Germinal center (tissue), 1 donor: ENCODE measurements at regions not wholly inside any gene's neighbourhood (a gene's known extent, or its start where the extent isn't known, plus 50 kb on each side); places are given as distances from the start of the nearest gene placed in this dataset.

Source experiments
- DNase-seq: peaks from one replicate; pipeline ENCODE4 v3.0.0; 2012; ENCODE audit warnings: mixed read lengths, low spot score

DNA sequence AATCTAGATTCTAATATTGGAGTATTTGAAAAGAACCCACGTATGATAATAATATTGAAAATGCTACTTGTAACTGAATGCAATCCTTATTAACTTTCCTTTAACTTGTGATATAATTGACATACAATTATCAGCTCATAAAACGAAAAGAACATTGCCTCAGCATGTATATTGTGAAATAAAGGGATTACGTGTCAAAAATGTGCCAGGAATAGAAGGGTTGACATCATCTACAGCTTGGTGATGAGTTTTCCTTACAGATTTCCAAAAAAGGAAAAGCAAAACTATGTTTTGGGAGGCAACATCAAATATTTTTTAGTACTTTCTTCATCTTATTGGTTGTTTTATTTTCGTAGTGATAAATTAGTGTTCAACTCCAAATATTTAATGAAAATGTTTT, 266.0 kb upstream of the PTGER4 start:
- no peak for DNase-seq

DNA sequence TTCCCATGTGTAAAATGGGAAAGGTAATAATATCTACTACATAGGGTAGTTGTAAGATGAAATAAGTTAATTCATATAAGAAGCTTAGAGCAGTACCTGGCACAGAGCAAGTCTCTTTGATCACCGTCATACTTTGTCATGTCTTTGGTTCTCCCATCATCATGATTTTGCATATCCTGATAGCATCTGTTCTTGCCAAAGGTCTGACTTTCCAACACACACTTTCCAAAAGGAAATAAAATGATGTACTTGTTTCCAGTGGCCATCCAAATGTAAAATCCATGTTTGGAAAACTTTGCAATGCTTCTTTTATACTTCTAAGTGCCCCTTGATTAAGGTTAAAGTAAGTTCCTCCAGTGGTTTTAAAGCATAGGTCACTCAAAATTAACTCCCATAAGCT, 266.9 kb upstream of the PTGER4 start:
- DNase-seq = no peak

DNA sequence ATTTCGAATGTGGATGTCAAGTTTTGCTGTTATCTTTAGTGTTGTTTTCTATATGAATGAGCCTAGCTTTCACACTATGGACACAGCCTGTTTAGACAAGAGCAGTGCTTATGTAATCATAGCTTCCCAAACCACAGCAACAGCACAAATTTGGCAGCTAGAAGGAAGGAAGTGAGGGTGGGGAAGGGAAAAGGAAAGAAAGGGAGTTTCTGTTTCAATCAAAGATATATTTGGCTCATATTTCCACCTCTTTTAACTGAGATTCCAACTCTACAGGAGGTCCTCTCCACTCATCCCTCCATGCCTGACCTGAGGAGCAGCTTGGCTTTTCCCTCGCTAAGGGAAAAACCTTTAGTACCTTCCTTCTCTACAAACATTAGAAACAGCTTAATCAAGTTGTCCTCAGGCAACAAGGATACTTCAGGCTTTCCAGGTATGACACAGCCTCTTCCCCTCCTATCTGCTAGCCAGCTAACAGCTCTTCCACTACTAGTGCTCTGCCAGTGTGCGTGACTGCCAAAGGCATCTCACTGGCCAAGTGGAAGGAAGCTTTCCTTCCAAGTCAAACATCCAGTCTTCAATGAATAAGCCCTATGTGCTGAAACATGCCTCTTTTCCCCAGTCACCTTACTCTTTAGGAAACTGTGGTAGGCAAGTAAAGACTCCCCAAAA, 268.6 kb upstream of the PTGER4 start:
- DNase-seq = no peak

DNA sequence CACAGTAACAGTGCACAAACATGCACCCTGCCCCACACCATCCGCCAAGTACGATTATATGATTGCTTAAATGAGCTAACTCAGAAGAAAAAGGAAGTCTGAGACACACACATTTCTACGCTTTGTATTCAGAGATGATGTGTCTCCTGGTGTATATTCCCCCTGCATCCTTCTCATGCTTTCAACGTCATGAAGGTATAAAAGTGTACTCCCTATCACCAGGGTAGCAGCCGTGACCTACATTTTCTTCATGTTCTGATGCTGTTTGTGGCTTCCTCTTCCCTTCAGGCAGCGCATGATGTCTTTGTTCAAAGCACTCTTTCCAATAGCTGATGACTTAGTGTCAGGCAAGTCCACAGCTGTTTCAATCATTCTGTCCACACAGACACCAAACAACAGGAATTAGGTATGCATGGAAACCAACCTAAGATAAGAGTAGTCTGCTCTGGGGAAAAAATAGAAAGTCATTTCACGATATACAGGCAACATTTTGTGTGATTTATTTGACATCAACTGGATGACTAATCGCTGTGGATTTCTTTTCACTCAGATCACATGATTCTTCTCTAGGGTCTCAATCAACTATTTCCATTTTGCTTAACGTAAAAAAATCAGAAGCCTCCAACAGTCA, 269.4 kb upstream of the PTGER4 start:
- peak; percentile 19 for DNase-seq

DNA sequence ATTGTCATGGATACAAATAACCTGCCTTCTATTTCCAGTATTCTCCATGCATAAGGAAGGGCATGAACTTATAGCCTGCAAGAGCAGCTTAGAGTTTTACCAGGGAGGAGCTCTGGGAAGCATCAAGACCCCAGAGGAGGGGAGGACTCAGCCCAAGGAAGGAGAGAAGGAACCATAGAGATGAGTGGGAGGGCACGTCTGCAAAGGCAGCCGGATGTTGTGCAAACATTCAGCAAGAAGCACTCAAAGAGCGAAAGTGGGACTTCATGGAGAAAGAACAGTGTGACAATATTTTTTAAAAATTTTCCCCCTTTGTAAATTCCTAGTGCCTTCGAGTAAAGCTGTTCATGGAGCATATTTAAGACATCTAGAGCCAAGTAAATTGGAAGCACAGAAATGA, 270.1 kb upstream of the PTGER4 start:
- DNase-seq = no peak

DNA sequence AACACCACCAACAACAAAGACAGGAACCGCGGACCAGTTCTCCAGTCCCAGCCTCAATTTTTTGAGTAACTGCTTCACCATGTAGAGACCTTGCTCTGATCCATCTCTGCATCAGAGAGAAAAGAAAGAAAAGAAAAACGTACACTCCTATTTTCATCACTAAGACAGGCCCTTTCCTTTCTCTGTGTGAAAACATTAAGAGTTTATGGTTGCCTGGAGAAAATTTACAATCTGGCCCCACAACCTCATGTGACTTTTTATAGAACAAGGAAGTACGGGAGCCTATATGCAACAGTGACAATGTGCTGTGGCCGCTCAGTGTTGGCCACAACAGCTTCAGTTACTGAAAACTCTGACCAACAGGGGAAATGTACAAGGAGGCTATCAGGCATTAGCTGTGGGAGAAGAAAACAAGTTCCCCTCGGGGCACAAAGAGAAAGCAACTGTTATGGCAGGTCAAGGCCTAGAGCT, 272.9 kb upstream of the PTGER4 start:
- no peak for DNase-seq

DNA sequence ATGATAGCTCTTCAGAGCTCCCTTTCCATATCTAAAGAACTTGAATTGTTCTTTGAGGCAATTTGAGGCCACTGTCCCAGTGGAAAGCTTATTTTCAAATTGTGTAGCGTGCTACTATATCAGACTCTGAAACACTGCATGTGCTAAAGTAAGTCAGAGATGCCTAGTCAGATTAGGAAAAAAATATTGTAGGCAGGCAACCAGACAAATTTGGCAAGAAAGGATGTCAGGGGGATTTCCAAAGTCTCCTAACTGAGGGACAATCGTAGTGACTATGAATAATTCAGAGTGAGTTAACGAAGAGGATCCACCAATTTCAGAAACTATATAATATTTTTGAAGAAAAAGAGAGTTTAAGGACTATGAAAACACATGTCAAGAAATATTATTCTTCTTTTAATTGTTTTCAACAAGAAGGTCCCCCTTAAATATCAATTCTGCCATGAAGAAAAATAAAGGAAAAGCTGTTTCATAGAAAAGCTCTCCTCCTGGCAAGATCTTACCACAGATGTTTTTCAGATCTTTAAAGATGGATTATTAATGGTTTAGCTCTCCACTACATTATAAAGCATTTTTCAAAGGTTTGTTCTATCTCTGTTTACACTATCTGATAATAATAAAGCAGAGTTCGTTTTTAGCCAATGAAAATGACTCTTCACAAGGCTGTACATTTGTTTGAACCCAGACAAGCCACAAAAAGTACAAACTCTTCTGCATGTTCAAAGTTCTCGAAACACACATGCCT, 273.5 kb upstream of the PTGER4 start:
- DNase-seq = no peak

DNA sequence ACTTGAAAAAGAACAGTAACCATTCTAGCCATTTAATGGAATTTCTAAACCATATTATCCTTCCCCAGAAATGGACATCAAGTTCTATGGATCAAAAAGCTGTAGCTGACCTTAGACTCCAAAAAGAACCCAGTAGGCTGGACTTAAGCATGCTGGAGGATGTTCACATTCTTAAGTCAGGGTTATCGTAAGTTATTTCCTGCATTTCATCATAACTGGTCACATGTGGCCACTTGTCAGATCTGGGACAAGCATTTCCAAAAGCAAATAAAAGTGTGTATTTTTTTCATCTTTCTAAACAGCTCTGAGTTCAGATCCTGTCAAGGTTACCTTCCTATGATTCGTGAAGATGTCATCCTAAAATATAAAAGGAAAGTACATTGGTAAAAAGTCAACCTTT, 274.5 kb upstream of the PTGER4 start:
- DNase-seq = no peak

DNA sequence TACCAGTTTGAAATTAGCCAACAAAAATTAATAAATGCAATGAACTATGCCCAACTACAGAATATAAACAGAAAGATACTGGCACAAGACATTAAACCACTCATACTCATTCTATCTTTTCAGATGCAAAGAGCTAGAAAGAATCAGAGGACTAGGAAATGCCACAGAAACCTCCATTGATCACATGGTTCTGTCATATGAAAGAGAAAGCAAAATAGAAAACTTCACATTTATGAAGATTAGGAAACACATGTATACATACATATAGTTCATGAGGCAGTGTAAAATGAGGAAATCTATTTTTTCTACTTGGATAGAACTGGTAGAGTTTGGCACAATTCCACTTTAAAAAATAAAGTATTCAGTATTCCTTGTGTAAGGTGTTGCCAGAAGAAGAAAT, 275.1 kb upstream of the PTGER4 start:
- no peak for DNase-seq

DNA sequence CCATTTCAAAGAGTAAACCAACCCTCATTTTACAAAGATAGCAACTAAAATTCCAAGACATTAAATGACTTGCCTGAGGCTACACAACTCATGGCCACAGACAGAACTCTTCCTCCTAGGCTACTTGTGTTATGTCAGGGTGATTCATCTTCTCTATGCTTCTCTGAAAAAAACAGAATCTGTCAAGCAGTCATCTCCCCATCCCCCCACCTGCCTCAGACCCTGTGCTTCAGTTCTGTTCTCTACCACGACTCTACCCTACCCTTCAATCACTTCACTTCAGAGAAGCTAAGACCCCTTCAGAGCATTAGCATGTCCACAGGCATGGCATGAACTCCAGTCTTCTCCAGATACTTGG, 277.7 kb upstream of the PTGER4 start:
- no peak for DNase-seq

DNA sequence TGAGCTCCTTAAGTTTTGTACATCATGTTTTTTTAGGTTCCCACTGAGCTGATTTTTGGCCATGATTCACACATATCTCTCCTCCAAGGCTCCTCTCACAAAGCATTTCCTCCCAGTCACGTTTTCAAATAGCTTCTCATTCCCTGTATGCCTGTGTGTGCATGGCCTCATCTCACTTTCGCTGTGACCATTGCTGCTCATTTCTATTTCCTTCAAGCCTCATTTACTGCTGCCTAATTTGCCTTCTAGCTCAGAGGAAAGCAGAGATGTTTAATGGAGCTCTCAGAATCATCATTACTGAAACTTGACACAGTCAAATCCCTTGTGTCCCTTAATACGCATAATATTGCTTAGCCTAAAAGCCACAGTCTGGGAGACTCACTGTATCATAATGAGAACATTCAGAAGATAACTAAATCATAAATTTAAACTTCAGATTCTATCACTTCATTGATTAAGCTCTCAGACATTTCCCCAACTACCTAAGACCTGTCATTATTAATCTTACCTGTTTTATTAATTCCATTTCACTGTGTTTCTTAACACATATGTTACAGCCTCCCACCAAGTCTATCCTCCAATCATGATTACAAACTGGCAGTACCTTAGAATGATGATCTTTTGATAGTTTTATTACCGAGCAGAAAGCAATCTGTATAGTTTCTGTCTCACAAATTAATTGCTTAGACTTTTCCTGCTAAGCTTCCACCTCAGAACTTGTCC, 278.3 kb upstream of the PTGER4 start:
- no peak for DNase-seq

DNA sequence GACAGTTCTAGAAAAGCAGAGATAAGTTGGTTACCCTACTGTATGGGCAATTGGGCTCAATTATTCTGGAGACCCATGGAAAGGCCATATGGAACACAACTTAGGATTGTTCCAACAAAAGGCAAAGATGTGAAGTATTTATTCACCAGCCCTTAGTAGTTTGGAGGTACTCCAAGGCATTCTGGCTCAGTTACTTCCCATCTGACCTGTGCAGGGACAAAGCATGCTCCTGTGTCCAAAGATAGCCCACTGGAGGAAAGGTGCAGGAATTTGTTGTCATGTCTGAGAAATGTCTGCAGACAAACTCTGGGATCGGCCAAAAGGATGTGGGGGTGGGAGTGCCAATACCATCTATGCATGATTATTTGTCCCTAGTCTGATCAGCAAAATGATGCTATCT, 279.5 kb upstream of the PTGER4 start:
- DNase-seq = no peak

DNA sequence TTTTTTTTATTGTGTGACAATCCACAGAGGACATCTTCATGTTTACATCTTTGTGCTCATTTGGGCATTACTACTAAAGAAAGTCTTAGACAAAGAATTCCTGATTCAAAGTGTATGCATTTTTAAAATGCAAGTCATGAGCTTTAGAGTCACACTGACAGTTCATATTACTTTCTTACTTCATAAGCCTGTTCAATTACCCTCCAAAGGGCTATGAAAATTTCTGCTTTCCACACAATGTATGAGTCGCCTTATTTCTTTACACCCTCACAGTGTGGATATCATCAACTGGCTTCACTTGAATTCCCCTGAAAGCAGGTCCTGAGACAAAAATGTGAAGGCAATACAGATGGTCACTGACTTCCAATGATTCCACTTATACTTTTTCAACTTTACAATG, 280.4 kb upstream of the PTGER4 start:
- DNase-seq = no peak

DNA sequence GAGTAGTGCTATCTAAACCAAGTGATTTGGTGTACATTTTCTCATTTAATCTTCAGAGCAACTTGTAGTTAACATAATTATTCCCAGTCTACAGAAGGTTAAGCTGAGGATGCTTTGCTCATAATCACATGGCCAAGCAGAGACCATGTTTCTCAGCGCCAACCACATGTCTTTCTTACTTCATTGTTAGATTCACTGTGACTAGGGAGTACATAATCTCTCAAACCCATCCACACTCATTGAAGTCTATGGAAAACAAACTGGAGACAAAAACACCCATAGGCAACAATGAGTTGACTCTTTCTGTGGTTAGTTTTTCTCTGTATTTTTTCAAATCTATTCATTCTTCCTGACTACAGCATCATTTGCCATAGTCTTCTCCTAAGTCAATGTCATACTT, 281.7 kb upstream of the PTGER4 start:
- no peak for DNase-seq

DNA sequence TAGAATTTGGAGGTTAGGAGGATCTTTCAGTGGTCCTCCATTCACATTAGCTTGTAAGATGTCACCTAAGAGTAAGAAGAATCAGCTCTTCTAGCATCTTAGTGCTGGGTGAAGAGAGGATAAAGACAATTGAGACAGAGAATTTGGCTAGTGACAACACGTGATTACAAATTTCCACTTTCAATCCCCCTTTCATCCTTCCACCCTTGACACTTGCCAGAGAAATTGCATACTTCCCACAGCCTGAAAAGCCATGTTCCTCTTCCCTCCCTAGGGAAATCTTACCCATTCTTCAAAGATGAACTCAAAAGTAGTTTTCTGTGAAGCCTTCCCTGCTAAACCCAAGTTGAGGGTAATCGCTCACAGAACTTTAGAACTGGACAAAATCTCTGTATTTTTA, 282.6 kb upstream of the PTGER4 start:
- DNase-seq = no peak

DNA sequence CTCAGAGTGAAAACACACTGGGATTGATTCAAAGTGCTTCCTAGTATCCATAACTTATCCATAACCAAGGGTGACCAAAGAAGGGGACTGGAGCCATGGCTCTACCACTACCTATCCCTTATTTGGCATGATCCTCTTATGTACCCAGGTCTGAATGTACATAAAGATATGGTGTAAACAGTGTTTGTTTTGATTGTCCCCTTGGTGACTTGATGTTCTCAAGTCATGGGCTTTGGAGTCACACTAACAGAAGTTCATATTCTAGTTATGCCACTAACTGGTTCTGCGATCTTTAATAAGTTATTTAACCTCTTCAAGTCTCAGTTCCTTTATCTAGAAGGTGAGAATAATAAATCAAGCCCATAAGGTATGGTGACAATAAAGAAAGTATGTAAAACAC, 283.4 kb upstream of the PTGER4 start:
- no peak for DNase-seq

DNA sequence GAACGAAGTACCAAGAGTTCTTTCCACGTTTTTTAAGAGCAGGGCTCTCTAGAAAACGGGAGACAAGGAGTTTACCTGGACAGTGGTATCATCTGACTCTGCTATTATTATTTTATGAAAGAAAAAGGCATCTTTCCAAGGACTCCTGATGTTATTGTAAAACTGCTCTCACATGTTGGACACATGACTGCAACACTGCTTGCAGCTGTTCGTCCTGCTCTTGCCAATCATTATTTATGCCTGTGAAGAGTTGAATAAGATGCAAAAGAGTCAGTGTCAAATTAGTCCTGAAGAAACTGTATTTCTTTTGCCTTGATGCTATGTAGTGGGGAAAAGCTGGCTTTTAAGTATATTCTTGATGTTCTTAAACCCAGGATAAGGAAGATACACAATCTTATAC, 284.5 kb upstream of the PTGER4 start:
- DNase-seq = no peak

DNA sequence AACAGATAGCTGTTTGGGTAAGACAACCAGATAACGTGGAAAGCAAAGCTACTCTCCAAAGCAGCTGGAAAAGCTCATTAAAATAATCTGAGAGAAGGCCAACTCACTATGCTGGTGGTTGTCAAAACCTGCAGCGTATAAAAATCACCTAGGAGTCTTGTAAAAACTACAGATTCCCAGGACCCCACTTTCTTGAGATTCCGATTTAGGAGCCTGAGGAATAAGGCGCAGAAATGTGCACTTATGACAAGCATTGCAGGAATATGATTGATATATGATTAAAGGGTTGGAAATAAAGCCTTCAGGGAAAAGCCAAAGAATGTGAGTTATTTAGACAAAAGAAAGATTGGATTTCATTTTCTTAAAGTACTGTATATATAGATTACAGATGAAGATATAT, 285.0 kb upstream of the PTGER4 start:
- no peak for DNase-seq

DNA sequence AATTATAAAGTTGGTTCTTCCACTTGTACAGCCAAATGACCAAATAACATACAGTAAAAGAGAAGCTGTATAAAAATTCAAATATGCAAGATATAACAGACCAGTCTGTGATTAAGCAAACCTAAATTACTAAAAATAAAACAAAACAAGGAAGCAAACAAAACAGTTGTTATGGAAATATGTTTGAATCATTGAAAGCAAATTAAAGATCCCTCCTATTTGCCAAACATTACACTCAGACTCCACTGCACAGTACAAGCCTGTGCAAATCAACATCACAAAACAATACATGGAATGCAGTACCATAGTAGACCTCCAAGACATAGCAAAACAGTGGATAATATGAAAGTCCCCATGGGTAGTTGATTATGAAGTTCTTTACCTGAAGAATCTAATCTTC, 288.1 kb upstream of the PTGER4 start:
- no peak for DNase-seq

DNA sequence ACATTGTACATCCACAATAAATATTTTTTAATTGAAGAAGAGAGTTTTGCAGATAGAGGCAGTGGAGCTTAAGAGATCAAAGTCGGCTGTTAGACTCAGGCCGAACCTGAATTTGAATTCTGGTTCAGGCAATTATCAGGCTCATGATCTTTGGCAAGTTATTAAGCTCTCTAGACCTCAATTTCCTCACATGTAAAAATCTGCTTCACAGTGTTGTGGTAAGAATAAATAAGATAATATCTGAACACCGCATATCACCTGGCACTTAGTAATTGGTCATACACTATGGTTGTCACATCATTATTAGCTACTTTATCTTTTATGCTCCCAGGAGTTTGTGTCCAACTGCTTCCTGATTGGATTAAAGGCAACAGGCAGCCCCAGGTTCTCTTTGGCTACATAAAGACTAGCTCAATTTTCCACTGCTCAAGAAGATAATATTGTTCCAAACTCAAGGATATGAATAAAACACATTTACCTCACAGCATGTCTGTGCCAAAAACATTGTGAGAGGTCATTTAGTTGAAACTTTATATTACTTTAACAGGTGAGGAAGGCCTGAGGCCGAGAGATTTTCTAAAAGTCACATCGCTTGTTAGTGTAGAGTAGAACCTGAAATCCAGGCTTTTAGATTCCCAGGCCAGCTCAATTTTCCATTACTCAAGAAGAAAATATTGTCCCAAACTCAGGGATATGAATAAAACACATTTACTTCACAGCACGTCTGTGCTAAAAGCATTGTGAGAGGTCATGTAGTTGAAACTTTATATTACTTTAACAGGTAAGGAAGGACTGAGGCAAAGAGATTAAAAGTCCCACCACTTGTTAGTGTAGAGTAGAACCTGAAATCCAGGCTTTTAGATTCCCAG, 289.2 kb upstream of the PTGER4 start:
- no peak for DNase-seq

DNA sequence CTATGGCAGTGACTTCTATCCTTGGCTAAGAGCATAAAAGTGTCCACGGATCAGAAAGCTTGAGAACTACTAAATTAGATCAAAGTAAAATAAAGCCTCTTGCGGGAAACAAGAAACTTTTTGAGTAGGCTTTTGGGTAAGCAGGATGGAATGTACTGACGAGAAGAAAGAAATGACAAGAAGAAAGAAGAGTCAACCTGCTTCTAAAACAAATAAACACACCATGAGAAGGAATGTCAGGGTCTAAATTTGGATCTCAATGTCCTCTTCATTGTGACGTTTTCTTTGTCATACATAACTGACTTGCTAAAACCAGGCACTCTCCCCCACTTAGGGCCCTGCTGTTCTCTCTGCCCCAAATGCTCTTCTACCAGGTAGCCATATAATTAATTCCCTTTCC, 290.1 kb upstream of the PTGER4 start:
- DNase-seq = no peak

DNA sequence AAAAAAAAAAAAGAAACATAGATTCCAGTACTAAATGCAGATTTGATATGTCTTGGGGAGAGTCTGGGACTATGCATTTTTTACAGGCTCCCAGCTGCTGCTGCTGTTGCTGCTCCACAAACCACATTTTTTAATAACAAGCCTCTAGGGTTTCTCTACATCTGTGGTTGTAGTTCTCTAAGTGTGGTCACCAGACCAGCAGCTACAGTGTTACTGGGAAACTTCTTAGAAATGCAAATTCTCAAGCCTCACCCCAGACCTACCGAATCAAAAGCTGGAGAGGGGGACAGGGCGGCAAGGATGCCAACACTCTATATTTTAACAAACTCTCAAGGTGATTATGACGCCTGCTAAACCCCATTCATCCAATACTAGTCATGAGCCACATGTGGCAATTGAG, 293.4 kb upstream of the PTGER4 start:
- peak; percentile 20 for DNase-seq
